GM21367 (cell line): ENCODE measurements at regions not wholly inside any gene's neighbourhood (a gene's known extent, or its start where the extent isn't known, plus 50 kb on each side); places are given as distances from the start of the nearest gene placed in this dataset.

Experiments
- ATAC-seq: cut with Tn5 transposase; IDR thresholded peaks from one replicate; pipeline ENCODE4 v1.9.1; 2021; ENCODE audit not compliant: unreplicated experiment

DNA sequence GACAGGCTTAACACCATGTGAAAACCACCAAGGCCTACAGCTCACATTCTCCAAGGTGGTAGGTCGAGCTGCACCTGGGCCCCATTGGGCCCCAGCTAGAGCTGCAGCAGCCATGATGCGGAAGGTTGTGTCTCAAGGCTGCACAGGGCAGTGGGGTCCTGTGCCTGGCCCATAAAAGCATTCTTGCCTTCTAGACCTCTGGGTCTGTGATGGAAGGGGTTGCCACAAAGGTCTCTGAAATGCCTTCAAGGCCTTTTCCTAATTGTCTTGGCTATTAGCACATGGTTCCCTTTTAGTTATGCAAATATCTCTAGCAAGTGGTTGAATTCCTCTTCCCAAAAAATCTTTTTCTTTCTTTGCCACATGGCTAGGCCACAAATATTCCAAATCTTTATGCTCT is 52.5 kb upstream of the C11orf58 start:
- no peak for ATAC-seq

DNA sequence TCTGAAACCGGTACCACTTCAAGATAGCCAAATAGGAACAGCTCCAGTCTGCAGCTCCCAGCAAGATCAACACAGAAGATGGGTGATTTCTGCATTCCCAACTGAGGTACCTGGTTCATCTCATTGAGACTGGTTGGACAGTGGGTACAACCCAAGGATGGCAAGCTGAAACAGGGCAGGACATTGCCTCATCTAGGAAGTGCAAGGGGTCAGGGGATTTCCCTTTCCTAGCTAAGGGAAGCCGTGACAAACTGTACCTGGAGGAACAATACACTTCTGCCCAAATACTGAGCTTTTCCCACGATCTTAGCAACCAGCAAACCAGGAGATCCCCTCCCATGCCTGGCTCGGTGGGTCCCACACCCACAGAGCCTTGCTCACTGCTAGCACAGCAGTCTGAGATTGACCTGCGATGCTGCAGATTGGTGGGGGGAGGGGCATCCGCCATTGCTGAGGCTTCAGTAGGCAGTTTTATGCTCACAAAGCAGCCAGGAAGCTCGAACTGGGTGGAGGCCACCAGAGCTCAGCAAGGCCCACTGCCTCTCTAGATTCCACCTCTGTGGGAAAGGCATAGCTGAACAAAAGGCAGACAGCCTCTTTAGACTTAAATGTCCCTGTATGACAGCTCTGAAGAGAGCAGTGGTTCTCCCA is 59.9 kb upstream of the C11orf58 start:
- no peak for ATAC-seq

DNA sequence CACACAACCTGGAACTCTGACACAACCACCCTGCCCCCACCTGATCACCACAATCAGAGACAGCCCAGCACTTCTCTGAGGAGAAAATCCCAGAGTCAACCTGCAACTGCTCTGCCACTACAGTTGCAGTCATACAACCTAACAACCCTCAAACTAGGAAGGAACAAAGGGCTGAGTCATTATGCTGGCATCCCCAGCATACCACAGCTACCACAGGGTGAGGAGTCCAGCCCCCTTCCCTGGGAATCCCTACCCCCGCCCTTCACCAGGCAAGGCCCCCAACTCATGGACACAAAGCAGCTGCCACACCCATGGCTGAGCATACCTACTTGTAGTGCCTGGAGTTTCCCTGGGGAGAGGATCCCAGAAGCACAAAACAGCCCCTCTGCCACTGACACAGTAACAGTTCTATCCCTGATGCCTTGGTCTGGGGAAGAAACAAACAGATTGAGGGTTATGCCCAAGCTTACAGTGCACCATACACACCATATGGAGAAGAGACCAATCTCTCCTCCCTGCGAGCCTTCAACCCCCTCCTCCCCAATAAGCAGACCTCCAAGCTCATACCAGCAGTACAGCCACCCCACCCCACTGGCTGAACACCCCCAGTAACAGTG is 68.5 kb upstream of the C11orf58 start:
- ATAC-seq: no peak

DNA sequence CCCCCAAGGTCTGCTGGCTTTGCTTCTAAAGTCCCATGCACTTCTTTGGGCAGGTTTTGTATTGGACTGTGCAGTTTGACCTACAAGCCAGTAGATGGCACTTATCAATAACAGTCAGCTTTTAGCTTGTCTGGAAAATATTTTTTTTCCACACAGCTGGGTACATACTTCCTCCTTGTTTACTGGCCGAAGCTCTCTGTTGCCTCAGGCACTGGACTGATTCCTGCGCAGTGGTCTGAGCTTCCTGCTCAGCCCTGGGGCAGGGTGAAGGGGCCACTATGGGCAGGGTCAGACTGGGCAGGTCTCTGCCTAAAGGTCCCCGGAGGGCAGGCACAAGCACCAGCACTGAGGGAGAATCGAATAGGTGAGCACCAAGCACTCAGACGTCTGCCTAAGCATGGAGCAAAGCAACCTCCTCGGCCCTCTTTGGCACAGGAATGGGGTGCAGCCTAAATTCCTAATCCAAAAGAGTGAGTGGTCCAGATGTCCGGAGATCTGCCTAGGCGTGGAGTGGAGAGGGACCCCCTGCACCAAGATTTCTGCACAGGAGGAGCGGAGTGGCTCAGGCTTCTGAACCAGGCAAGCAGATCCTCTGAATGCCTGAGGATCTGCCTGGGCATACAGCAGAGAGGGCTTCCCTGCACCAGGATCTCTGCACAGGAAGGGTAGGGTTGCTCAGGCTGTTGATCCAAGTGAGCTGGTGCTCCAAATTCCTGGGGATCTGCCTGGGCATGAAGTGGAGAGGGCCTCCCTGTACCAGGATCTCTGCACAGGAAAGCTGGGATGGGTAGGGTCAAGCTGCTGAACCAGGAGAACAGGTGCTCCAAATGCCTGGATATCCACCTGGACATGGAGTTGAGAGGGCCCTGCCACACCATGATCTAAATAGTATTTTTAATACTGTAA is 105.9 kb upstream of the C11orf58 start:
- ATAC-seq: peak; percentile 55

DNA sequence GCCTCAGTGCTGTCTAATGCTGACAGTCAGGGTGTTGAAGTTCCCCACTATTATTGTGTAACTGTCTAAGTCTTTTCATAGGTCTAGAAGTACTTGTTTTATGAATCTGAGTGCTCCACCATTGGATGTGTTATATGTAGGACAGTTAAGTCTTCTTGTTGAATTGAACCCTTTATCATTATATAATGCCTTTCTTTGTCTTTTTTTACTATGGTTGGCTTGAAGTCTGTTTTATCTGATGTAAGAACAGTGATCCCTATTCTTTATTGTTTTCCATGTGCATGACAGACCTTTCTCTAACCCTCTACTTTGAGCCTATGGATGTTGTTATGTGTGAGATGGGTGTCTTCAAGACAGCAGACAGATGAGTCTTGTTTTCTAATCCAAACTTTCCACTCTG is 107.8 kb upstream of the C11orf58 start:
- ATAC-seq: no peak

DNA sequence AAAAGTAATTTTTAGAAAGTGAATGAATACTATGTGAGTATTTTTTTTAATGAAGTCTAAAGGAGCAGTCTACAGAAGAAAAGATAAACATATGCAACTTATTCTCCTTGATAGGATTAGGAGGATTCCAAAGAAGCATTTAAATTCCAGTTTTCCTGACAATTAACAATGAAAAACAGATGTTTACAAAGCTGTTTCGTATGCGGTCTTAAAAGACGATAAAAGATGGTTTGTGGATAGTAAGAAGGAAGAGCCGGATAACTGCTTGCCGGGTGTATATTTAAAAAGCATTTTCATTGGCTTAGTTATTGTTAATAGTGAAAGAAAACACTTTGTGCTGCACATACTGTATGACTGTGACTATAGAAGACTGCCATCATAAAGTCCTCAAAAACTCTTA is 120.0 kb upstream of the C11orf58 start:
- no peak for ATAC-seq

DNA sequence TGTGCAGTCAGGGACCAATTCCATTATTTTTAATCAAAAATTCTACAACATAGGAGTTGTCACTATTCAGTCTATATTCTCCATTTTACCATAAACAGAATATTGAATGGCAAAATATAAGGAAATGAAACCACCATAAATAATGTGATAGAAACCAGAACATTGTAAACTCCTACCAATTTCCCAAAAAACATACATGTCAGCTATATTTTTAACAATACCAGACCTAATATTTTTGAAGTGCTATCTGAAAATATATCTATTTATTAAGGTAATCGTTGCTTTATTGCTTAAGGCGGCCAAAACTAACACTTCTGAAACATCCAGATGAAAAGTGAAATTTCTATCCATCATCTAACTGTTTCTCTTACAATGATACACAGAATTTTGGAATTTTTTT is 123.0 kb upstream of the C11orf58 start:
- no peak for ATAC-seq

DNA sequence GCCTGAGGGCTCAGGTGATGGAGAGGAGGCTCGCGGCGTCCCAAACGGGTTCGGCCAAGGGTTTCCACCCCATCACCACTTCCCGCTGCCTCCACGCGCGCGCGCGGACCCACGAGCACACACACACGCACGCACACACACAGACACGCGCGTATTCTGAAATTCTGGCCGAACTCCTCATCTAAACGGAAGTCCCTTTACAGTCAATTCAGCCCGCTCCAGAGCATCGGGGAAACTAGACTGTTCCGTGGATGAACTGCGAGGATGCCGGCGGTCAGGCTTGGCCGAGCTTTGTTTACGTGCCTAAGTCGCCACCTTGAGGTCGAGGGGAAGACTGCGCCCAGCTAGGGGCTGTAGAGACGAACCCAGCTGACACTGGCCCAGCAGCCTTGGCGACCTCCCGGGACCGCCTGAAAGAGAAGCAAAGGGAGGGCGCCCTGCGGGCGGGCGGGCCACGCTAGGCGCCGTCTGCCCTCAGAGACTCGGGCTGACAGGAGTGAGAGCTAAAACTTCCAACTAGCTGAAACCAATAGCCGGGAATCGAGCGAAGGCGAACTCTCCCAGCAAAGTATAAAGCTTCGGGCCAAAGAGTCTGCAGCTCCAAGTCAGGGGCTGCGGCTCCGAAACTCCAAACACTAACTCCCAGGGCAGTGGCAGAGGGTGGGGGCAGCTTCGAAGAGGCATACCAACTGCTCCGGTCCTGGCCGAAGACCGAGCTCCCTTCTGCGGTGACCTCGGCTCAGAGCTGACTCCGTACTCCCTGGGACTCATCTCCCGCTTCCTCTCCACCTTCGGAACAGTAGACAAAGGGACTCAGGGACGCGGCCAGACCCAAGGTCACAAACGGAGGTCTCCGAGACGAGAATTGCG is 124.7 kb upstream of the C11orf58 start:
- ATAC-seq: peak; percentile 100

DNA sequence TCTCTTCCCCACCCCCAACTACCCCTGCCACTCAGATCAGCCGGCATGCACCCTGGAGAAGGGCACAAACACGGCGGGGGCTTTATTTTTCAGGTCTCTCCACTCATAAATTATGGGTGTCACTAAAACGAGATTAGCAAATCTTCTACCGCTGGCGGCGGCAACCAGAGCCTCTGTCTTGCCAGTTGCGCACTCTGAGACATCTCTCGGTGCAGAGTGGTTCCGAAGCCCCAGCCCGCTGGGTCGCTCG is 125.3 kb upstream of the C11orf58 start:
- ATAC-seq: no peak

DNA sequence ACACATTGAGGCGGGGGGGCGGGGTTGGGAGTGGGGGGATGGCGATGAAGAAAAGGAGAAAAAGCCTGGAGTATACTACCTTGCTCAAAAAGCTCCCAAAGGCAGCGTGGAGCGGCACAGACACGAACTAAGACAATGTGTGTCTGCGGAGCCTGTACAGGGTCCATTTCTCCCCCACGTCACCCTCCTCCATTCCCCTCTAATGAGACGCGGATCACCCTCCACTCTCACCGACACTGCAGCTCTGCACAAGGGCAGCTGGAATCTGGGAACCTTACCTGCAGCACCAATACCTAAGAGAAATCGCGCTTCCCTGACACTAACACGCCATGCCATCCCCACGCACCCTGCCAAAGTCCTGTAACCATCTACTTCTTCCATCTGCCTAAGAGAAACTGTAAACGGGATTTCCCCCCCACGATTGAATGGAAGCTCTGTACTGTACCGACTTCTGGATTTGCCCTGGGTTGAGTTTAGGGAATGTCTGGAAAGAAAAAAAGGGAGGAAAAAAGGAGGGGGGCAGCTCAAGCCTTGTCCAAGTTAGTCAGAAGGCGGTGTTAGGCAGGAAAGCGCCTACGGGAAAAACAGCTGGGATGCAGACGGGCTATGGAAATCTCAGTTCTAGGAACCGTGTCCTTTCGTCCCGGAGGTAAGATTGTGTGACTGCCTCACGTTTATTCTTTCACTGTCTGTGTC is 125.7 kb upstream of the C11orf58 start:
- no peak for ATAC-seq

DNA sequence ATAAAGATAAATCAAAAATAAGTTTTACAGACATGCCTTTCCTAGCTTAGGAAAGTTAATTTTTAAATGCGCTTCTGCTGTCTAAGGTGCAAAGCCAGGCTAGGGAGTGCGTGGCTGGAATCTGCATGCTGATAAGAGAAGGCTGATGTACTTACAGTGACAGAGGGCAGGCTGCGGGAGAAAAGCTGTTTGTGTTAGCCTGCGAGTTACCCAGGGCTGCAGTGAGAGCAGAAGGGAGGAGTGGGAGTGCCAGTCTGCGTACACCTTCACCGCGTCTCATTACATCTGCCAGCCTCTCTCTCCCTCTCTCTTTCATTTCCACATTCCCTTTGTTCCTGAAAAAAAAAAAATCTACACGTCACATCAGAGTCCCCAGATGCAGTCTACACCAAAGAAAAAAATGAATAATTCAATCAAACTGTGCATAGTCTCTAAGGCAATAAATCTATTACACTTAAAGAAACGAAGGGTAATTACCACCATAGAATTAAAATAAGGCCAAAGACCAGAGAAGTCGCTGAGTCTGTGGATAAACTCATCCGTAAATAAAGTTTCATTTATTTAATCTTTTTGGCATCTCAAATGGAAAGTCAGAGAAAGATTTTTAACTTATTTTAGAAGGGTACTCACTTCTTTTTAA is 126.4 kb upstream of the C11orf58 start:
- ATAC-seq: no peak

DNA sequence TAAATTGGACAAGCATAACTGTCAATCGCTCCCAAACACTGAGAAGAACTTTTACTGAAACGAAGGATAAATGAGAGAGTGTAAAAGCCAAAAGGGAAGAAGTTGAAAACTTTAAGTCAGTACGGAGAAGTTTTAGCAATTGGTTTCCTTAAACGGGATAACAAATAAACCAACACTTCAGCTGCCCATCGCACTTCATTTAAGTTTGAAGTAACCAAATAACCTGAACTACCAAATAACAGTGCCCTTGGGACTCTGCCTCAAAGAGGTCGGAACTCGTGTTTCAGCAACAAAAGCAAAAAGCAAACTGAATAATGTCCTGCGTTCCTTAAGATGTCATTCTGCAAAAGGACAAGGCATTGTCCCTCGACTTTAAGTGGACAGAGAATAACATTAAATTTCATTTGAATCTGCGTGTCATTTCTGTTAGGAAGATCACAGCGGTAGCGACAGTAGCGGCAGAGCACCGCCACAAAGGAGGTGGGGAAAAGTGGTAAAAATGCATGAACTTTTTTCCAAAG is 127.0 kb upstream of the C11orf58 start:
- no peak for ATAC-seq

DNA sequence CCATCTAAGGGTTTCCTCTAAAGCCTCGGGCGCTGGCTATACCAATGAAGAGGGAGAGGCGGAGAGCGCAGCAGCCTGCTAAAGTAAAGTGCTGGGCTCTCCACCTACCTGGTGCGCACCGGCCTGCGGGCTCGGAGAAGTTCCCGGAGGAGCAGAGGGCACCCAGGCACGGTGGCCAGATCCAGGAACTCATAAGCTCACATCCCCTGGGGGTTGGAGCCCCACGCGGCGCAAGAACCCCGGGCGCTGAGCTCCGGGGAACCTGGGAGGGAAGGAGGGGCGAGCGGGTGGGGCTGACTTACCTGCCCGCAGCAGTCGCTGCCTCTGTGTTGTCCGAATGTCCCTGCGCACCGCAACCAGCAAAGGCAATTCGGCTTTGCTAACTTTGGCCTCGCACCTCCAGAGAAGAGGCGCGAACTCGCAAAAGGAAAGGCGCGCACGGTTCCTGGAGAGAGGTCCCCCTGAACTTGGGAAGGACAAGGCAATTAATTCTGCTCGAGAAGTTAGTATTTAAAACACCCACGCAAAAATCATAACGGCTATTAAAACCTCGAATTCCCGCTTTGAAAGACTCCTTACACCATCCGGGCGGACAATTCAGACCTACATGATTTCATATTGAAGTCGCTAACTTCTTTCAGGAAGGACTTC is 127.6 kb upstream of the C11orf58 start:
- ATAC-seq: no peak

DNA sequence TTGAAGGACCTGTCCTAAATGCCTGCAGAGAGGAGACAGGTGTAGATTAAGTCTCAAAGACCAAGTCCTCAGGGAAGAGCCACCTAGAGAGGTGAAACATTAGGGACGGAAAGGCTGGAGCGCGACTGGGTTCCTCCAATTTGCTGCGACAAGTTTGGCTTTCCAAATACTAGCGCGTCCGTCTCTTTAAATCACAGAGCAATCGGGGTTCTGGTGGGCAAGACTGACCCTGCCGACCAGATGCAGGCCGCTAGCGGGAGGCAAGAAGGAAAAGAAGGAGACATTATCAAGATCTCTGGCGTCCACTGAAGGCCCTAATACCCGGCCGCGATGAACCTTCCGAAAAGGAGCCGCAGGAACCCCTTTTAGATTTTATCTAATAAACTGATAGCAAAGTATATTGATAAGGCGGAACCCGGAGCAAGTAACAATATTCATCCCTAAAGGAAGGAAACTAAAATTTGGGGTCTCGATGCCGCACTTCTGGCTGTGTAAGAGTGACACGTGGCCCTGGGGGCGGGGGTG is 128.2 kb upstream of the C11orf58 start:
- no peak for ATAC-seq

DNA sequence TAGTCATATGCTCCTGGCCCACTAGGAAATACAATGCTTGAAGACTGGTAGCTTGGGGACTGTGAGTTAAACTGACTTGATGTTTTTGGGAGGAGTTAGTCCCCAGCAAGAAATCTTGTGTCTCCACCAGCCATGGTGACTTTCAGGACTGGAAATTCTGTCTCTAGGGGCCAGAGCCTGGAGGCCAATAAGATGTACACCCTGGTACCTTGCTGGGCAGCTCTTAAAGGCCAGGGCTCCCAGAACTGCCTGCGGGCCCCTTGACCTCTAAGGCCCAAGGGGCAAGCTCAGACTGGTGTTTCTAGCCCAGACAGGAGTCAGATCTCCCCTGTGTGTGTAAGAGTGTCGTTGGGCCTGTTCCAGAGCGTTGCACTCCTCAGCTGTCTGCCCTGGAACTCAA is 128.7 kb upstream of the C11orf58 start:
- ATAC-seq: no peak

DNA sequence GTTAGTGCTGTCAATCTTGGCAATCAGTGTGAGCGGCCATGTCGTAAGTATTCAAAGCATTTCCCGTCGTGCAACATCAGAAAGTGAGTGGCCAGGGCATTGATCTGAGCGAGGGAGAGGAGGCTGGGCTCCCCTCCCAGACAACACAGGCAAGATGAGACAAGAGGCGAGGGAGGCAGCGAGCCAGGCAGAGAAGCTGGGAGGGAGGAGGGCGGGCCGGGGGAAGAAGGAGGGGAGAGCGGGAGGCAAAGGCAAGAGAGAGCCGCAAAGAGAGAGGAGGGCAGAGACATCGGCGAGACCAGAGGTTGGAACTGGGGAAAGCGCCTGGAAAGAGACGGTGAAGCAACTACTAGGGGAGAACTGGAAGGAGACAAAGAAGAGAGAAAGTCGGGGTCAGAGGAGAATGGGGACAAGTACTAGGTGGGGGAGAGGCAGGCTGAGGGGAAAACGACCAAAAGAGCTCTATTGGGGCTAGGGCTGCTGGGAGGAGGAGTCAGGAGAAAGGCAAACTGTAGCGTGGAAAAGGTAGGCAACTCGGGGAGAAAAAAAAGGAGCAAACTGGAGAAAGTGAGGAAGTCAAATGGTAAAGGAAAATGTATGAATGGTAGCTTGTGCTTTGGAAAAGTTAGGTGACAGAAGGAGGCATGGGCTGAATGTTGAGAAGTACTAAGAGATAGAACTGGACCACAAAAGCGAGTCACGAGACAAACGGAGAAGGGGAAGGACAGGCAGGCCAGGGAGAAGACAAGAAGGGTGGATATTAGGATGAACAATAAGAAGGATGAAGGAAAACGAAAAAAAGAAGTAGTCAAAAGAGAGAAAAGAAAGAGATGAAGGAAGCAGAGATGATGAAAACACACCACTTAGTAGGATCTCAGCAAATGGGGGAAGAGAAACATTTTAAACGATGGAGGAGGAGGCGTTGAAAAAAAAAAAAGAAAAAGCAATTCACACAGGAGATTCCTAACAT is 130.5 kb upstream of the C11orf58 start:
- ATAC-seq: no peak

DNA sequence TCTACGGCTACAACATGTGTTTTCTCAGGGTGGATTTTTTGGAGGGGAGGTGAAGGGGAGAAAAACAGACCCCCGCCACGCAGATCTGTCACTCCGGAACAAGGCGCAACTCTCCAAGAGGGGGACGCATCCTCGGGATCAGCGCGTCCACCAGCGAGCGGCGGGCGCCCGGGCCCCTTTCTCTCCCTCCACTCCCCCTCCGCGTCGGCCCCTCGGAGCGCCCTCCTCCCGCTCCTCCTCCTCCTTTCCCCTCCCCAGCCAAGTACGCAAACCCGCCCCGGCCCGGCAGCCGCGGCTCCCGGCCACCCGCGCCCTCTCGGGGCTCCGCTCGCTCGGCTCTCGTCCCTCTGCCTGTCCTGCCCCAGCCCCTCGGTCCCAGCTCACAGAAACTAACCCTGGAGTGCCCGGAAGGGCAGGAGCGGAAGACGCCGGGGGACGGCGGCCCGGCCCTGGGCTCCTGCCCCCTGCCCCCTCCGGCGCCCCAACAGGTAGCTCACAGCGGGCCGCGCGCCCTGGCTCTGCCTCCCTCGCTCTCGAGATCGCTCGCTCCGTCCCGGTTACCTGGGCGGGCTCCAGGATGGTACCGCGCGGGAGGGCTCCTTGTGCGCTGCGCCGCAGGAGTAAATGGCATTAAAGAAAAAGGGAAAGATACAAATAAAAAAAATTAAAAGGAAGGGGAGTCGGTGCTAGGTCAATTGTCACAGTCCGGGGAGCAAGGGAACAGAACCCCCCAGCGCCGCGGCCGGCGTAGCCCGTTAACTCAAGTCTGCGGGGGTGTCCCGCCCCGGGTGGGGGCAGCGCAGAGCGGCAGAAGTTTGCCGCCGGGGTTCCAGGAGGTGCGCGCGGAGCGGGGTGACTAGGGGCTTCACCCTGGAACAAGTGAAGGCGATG is 131.4 kb upstream of the C11orf58 start:
- no peak for ATAC-seq
